Activated B cell treated with CpG ODN at 0.5 μM for 24 hours (primary cell): ENCODE measurements at regions not wholly inside any gene's neighbourhood (a gene's known extent, or its start where the extent isn't known, plus 50 kb on each side); places are given as distances from the start of the nearest gene placed in this dataset.

Source experiments
- ATAC-seq: fragments of 200-7000 bp; cut with Tn5 transposase; one replicate; pipeline ENCODE4 v1.10.0; 2021; ENCODE audit warnings: low read depth, mild to moderate bottlenecking, moderate library complexity
- CTCF ChIA-PET: fragments of 350-600 bp; sonication (Branson Sonifier 250); formaldehyde crosslinking; loops from one replicate; lab custom pipeline; 2021; ENCODE audit warnings: antibody characterized with exemption; lab: Charles Lee
- POLR2A ChIA-PET: fragments of 350-600 bp; sonication (Branson Sonifier 250); formaldehyde crosslinking; loops from one replicate; lab custom pipeline; 2021; ENCODE audit warnings: antibody characterized with exemption; lab: Charles Lee
- DNase-seq: peaks from one replicate; pipeline ENCODE4 v3.0.0; 2022
- H3K27ac Mint-ChIP-seq: one replicate; pipeline ENCODE4 v1.8.0; 2020; ENCODE audit warnings: mixed read lengths
- H3K27me3 Mint-ChIP-seq: one replicate; pipeline ENCODE4 v1.8.0; 2021; ENCODE audit warnings: mixed read lengths
- H3K36me3 Mint-ChIP-seq: one replicate; pipeline ENCODE4 v1.8.0; 2021; ENCODE audit warnings: low read depth, mixed read lengths
- H3K4me1 Mint-ChIP-seq: one replicate; pipeline ENCODE4 v1.8.0; 2021; ENCODE audit warnings: mixed read lengths
- H3K4me3 Mint-ChIP-seq: one replicate; pipeline ENCODE4 v1.8.0; 2020; ENCODE audit warnings: mild to moderate bottlenecking, mixed read lengths
- H3K9me3 Mint-ChIP-seq: one replicate; pipeline ENCODE4 v1.8.0; 2020; ENCODE audit warnings: mixed read lengths
- intact Hi-C: fragments of 100-400 bp; cut with micrococcal nuclease; formaldehyde crosslinking; loops from one replicate; pipeline ENCODE4 v1.15.1; 2024
- TF ChIP-seq, protein P1 (sequence below): fragments of 200-600 bp; IDR thresholded peaks from one replicate; pipeline ENCODE4 v1.8.0; 2022; ENCODE audit warnings: antibody characterized with exemption, mild to moderate bottlenecking

DNA sequence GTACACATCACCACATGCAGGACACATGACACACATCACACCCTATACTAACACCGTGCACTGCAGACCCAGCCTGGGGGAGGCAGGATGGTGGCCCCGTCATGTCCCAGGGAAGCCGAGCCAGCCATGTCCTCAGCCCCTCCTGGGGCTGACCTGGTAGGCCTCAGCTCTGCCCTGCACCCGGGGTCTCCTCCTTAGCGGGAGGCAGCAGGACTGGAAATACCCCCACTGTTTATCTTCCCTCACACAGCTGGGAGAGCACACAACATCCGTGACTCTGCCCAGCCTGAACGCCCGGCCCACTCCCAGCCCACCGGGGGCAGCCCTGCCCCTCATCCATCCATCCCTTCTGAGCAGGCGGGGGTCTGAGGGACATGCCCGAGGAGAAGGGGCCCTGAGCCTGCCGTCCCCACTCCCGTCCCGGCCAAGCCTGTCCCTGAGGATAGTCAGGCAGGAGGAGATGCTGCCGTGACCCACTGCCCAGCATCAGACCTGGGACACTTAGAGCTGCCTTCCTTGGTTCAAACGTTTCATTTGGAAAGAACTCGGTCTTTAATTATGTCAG, 945.0 kb downstream of the BRD1 start:
- TF ChIP-seq, protein P1, sequence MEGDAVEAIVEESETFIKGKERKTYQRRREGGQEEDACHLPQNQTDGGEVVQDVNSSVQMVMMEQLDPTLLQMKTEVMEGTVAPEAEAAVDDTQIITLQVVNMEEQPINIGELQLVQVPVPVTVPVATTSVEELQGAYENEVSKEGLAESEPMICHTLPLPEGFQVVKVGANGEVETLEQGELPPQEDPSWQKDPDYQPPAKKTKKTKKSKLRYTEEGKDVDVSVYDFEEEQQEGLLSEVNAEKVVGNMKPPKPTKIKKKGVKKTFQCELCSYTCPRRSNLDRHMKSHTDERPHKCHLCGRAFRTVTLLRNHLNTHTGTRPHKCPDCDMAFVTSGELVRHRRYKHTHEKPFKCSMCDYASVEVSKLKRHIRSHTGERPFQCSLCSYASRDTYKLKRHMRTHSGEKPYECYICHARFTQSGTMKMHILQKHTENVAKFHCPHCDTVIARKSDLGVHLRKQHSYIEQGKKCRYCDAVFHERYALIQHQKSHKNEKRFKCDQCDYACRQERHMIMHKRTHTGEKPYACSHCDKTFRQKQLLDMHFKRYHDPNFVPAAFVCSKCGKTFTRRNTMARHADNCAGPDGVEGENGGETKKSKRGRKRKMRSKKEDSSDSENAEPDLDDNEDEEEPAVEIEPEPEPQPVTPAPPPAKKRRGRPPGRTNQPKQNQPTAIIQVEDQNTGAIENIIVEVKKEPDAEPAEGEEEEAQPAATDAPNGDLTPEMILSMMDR = no peak
- Mint-ChIP-seq H3K36me3 (no peaks in the 10 kb centered on the region), H3K4me3 (no peak overlapping the region), H3K27ac (no peak overlapping the region), H3K4me1 (no peaks in the 10 kb centered on the region), H3K27me3 (no peaks in the 10 kb centered on the region), H3K9me3 (no peaks in the 10 kb centered on the region)
- ChIA-PET POLR2A (no interaction called here), CTCF (no interaction called here)
- DNase-seq = no peak
- intact Hi-C loops = no loop called here
- ATAC-seq = no peak

DNA sequence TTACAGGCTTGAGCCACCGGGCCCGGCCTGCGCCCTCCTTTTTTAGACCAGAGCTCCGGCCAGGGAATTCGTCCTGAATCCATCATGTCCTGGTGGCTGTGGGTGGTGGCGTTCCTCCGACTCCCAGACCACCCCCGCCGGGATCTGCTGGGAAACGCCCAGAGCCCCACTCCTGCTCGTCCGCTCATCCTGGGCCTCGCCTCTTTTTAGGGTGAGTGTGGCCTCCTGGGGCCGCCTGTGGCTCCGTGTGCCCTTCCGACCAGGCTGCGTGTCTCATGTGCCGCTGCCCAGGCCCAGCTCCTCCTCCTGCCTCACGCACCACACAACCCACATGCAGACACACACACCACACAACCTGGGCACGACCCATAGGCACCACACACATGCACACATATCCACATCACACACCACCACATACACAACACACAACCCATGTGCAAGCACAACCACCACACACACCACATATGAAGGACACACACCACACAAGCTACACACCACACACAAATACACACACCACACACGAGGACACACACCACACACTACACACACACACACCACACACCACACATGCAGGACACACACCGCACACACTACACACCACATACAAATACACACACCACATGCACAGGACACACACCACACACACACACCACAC, 946.2 kb downstream of the BRD1 start:
- Mint-ChIP-seq H3K36me3 (no peaks in the 10 kb centered on the region), H3K9me3 (no peaks in the 10 kb centered on the region), H3K27me3 (no peaks in the 10 kb centered on the region), H3K4me3 (no peak overlapping the region), H3K4me1 (no peaks in the 10 kb centered on the region), H3K27ac (no peak overlapping the region)
- POLR2A ChIA-PET = no interaction called here
- CTCF ChIA-PET = no interaction called here
- TF ChIP-seq, protein P1 = no peak
- intact Hi-C loops = no loop called here
- DNase-seq (no peak), ATAC-seq (no peak)

DNA sequence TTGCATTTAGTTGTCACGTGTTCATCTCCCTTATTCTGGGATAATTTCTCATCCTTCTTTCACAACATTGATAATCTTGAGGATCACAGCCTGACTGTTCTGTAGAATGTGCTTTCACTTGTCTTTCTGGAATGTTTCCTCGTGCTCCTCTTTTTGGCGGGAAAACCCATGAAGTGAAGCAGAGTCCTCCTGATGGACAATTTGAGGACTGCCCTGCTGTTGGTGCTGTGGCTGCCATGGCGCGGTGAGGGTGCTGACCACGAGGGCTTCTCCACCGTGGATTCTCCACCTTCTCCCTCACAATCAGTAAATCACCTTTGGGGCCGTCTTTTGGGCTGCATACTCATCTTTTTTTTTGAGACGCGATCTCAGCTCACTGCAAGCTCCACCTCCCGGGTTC, 946.9 kb downstream of the BRD1 start:
- intact Hi-C loops = no loop called here
- no peaks in the 10 kb centered on the region for H3K9me3 Mint-ChIP-seq
- TF ChIP-seq, protein P1 = no peak
- H3K36me3 Mint-ChIP-seq = no peaks in the 10 kb centered on the region
- ChIA-PET CTCF (no interaction called here), POLR2A (no interaction called here)
- ATAC-seq (no peak), DNase-seq (no peak)
- no peaks in the 10 kb centered on the region for H3K4me1 Mint-ChIP-seq
- no peaks in the 10 kb centered on the region for H3K27me3 Mint-ChIP-seq
- H3K4me3 Mint-ChIP-seq = no peak overlapping the region
- no peak overlapping the region for H3K27ac Mint-ChIP-seq

DNA sequence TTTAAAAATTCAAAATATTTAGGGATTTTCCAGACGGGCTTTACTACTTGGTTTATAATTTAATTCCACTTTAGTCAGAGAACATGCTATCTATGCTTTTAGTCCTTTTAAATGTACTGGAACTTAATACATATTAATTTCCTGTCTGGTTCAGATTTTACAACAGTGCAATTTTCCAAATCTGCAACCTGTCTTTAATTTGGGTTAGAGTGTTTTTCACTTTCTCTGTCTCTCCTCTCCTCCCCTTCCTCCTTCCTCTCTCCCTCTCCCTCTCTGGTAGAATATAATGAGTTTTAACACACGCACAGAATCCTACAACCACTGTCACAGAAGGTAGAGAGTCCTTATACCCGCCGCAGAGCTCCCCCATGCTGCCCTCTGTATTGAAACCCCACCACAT, 950.7 kb downstream of the BRD1 start:
- ChIA-PET POLR2A (no interaction called here), CTCF (no interaction called here)
- ATAC-seq (no peak), DNase-seq (no peak)
- Mint-ChIP-seq H3K27ac (no peak overlapping the region), H3K4me1 (no peaks in the 10 kb centered on the region), H3K4me3 (no peak overlapping the region), H3K36me3 (no peaks in the 10 kb centered on the region), H3K9me3 (no peaks in the 10 kb centered on the region), H3K27me3 (no peaks in the 10 kb centered on the region)
- TF ChIP-seq, protein P1 = no peak
- intact Hi-C loops = no loop called here

DNA sequence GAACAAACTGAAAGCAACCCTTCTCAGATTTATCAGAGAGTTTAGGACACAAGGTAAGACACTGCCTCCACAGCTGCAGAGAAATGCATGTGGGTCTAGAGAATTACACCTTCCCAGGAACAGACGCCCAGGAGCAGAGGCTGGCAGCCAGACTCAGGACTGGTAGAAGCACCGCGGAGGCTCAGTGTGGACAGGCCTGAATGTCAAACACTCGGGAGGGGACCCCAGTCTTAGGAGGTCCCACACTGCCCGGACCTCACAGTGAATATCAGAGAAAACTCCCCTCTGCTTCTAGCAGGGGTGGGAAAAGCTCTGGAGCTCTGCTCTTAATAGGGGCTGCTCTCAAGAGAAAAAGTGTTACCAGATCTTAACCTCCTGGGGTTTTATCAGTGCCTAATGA, 952.7 kb downstream of the BRD1 start:
- Mint-ChIP-seq H3K9me3 (peaks cover 4% of the 10 kb centered on the region), H3K4me1 (no peaks in the 10 kb centered on the region), H3K36me3 (no peaks in the 10 kb centered on the region), H3K27me3 (no peaks in the 10 kb centered on the region), H3K27ac (no peak overlapping the region), H3K4me3 (no peak overlapping the region)
- DNase-seq (no peak), ATAC-seq (no peak)
- POLR2A ChIA-PET = no interaction called here
- CTCF ChIA-PET = no interaction called here
- TF ChIP-seq, protein P1 = no peak
- intact Hi-C loops = no loop called here
